Activated CD4-positive, alpha-beta T cell treated with anti-CD3 and anti-CD28 coated beads, Interleukin-2, Interleukin-4, amounts not matched to agents 100 ng/mL and 50 ng/mL, durations not matched to agents 16 hours and 8 hours (primary cell): ENCODE measurements at regions not wholly inside any gene's neighbourhood (a gene's known extent, or its start where the extent isn't known, plus 50 kb on each side); places are given as distances from the start of the nearest gene placed in this dataset.
"Not testable (repeated sequence)": the region's sequence is repeated elsewhere in the genome, so short reads cannot be mapped to it uniquely, and the experiment has no call there.

Experiments used
- DNase-seq: peaks from one replicate; pipeline ENCODE4 v3.0.0-alpha.2; 2020; ENCODE audit warnings: low spot score

DNA sequence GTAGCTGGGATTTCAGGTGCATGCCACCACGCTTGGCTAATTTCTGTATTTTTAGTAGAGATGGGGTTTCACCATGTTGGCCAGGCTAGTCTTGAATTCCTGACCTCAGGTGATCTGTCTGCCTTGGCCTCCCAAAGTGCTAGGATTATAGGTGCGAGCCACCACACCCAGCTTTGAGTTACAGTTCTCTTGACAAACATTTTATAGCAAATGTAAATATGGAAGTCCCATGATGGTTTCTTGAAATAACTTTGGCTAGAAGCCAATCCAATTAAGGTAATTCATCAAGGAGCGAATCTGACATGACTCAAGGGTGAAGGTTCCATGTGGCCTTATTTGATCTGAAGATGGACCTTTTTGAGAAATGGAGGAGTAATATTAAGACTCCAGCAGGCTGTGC is 76.2 kb upstream of the RFLNA start:
- not testable (repeated sequence) for DNase-seq

DNA sequence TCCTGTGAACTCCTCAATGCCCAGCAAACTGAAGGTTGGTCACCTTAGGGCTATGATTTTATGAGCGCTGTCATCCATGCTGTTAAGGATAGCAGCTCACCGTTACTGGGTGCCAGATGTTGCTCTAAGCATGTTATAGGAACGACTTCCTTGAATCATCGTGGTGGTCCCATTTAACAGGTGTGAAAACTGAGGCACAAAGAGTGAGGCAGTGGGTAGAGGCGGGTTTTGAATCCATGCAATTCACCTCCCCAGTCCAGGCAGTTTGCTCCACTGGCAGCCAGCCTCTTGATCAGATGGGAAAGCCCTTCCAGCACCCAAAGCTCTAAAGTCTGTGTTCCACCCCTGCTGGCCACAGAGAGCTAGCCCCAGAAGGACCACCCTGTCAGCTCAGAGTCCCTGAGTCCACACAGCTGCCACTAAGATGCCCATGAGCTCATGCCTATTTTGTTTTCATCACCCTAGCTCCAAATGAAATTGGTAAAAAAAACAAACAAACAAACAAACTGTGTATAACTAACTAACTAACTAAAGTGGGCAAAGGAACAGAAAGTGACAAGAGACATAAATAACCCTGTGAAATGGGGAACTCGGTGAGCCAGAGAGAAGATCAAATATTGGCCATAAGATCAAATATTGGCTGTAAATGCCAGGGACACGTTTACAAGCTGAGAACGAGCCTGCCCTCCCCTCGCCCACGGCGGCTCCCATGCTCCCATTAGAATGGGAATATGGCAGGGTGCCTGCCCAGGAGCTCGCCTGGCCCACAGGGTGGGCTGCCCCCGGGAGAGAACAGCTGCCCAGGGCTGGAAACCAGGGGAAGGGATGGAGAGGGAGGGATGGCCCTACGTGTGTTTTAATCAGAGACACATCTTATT is 72.3 kb upstream of the RFLNA start:
- no peak for DNase-seq

DNA sequence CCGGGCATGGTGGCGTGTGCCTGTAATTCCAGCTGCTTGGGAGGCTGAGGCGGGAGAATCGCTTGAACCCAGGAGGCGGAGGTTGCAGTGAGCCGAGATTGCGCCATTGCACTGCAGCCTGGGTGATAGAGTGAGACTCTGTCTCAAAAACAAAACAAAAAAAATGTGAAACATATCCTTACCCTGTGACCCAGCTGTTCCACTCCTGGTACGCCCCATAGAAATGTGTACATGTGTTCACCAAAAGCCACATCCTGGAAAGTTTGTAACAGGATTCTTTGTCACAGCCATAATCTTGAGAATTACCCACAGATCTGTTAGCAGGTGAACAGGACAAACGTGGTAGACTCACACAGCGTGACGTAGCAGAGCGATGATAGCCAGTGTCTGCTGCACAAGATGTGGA is 71.2 kb upstream of the RFLNA start:
- DNase-seq: peak; percentile 24

DNA sequence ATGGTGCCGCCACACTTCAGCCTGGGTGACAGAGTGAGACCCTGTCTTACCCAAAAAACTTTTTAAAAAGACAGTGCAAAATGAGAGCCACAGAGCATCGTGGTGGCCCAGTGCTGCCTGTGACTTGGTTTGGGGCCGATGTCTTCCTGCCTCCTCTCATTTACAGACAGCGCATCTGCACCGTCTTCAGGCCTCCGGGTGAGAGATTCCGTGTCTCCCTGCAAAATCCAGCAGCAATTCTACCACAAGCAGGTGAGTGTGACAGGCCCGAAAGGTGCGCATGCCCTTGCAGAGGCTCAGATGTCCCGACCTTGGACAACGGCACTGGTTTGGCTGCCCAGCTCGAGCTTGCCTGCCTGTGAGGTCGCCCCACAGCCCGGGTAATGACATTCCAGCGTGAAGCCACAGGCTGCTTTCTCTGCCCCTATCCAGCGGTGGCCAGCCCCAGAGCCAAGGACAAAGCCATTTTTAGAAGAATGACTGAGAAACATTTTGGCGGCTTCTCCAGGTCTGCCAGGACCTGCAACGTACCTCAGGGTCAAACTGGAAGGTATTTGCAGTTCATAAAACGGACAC is 70.3 kb upstream of the RFLNA start:
- no peak for DNase-seq

DNA sequence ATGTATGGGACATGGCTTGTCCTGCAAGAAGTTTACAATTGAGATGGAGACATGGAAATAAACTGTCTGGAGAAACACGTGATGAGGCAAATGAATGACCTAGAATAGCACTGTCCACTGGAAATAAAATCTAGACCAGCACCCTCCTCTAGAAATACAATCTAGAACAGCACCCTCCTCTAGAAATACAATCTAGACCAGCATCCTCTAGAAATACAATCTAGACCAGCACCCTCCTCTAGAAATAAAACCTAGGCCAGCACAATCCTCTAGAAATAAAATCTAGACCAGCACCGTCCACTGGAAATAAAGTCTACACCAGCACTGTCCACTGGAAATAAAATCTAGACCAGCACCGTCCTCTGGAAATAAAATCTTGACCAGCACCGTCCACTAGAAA is 69.2 kb upstream of the RFLNA start:
- no peak for DNase-seq

DNA sequence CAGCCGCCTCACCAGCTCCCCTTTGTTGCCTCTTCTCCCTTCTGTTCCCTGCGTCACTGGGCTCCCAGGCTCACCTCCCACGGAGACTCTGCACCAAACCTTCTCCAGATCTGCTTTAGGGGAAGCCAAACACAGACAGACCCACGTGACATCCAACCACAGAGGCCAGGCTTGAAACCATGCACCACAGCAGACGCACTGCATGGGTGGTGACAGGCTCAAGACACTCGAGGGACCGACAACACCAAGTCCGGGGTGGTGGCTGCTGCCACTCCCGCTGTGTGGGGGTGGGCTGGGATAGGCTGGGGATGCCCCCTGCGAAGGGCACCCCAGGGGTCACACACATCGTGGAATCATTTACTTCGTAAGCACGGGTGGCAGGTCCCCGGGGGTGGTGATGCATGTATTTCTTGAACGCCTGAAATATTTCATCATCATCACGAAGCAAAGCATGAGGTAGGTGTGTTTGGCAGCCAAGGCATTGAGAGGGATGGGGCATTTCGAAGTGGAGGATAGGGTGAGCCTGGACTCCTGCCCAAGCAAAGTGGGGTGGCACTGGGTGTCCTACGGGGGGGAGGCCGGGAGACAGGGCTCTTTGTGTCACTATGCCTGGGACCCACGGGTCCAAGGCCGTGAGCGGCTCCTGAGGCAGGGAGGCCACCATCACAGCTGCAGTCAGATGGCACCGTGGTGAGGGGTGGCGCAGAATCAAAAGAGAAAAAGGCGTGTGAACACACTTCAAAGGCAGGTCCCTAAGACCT is 66.8 kb upstream of the RFLNA start:
- no peak for DNase-seq

DNA sequence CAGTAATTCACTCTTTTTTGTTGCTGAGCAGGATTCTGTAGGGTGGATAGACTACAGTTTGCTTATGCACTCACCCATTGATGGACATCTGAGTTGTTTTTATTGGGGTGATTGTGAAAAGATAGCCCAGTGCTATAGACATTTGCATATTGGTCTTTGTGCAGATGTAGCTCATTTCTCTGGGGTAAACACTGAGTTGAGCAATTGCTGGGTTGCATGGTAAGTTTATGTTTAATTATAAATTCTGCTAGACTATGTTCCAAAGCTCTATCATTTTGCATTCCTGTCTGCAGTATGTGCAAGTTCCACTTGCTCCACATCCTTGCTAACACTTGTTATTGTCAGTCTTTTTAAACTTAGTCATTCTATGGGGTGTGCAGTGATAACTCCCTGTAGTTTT is 65.4 kb upstream of the RFLNA start:
- DNase-seq: no peak

DNA sequence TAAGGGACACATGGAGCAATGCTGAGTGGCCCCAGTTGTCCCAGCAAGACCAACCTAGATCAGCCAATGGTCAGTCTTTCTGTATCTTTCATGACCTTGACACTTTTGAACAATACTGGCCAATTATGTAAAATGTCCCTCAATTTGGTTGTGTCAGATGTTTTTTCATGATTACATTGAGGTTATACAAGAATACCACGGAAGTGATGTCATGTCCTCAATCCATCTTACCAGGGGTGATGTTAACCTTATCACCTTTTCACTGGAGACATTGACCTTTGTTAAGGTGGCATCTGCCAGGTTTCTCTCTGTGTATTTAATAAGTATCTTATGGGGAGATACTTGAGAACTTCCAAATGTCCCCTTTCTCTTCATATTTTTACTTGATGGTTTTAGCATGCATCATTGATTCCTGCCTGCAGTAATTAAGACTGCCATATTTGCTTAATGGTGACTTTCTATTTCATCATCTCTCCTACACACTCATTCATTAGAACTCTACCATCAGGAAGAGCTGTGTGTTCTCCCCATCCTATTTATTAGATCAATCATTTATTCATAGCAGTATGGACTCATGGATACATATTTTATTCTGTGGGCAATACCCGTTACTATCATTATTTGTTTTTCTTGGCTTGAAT is 64.7 kb upstream of the RFLNA start:
- no peak for DNase-seq

DNA sequence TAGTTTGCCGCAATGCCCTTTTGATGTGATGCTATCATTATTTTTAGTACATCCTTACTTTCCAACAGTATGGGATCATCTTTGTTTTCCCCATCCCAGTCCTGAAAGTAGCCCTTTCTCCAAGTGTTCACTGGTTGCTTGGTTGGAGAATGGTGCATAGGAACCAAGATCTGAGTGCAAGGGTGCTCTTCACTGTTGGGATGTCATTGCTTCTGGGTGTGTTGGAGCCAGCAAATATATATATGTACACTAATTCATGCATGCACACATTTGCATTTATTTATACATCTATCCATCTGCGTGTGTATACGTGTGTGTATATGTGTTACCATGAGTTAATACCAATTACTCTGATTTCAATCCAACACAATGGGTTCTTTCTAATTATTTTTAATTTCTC is 64.1 kb upstream of the RFLNA start:
- no peak for DNase-seq

DNA sequence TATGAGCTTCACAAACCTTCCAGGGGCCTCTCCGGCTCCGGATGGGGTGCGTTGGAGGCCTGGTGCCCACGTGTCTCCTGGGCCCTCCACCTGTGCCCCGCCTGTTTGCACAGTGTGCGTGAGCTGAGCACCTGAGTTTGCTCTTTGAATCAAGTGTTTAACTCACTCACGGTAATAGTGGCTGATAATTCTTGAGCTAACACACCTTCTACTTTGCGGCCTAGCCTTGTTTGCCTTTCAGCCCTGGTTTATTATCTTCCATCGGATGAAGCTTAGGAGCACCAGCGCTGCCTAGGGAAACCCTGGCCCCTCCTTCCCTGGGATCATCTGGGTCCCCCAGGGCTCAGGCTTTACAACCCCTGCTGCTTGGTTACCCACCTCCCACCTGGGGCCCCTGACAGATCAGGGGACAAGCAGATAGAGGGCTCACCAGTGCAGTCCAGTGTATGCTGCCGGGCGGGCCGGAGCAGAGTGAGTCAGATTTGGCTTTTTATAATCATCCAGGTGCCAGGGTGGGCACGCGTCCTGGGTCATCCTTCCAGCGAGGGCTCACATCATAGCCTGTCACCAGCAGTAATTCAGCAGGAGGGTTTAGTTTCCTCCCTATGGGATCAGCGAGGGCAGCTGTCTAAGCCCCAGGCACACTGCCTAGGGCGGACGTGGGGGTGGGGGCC is 62.8 kb upstream of the RFLNA start:
- DNase-seq: no peak

DNA sequence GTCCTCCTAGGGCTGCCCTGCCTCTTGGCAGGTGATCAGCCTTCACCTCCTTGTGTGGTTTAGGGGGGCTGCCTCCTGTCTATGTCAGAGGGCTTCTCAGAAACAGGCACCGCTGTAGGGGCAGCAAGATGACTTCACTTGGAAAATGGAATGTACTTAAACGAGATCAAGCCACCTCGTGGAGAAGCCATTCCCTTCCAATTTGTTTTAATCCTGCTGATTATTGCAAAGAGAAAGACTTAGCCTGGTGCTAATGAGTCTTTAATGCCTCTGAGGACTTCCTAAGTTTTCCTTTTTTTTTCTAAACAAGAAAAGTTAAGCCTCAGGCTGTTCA is 62.3 kb upstream of the RFLNA start:
- DNase-seq: no peak

DNA sequence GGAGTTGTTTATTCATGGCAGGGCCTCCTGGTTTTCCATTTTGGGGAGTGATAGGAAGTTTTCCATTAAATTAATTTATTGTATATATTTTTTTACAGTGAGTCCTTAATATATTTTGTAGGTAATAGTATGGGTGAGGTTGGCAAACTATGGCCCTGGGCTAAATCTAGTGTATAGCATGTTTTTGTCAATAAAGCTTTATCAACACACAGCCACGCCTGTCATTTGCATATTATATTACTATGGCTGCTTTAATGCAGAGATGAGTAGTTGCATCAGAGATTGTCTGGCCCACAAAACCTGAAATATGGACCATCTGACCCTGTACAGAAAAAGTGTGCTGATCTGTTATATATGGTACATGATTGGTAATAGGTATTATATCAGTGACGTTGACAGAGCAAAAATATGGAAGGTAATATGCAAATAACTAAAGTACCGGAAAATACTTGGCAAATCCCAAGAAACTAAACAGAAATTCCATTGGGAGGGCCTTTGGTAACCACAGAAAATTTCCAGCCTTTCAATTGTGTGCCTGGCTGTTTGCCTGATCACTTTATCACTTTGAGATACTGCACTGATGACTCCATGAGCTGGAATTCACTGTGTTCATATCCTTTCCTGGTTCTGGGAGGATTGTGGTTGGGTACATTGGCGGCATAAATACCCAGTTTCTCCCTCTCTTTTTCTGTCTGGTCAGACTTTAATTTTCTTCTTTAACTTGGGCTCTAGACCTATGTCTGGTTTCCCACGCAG is 61.7 kb upstream of the RFLNA start:
- DNase-seq: no peak

DNA sequence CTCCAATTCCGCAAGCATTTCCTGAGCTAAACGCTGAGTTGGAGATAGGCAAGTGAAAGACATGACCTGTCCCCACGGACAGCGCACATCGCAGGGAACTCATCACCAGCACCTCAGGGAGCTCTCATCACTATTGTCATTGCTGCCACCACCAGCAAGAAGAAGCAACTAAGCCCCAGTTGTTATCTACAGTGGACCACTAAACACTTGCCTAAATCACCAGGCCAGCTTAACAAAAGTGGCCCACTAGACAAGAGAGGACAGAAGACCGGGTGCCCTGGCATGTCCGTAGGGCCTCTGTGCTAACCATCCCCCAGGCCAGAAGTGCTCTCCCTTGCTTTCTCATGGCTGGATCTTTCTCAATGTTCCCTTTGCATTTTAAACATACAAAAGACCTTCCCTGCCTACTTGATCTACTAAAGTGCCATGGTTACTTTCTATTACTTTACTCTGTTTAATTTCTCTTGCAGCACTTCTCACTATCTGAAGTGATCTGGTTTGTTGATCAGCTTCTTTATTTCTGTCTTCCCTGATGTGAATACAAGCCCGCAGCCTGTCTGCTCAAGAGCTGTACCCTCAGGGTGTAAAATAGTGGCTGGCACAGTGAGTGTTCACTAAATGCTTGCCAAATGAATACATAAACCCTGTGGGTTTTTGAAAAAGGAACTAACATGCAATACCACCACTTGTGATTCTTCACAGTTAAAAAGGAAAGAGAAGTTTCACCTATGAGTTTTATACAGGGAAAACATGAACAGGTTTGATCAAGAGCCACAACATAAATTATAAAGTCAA is 60.9 kb upstream of the RFLNA start:
- no peak for DNase-seq

DNA sequence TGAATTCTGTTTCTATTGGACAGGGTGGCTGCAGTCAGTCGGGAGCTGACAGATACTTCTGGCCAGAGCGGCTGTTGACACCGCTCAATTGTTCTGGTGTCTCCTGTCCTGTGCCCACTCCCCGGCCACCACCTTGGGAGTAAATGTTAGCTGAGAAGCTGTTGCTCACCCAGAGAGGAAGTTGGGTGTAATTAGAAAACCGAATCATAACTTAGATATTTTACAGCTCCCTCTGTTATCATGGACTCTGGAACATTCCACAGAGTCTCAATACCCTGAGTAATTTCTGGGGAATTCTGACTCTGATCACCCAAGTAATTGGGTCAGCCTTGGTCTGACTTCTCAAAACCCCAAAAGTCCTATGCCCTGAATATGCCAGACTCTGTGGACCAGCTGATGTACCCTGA is 58.3 kb upstream of the RFLNA start:
- DNase-seq: no peak

DNA sequence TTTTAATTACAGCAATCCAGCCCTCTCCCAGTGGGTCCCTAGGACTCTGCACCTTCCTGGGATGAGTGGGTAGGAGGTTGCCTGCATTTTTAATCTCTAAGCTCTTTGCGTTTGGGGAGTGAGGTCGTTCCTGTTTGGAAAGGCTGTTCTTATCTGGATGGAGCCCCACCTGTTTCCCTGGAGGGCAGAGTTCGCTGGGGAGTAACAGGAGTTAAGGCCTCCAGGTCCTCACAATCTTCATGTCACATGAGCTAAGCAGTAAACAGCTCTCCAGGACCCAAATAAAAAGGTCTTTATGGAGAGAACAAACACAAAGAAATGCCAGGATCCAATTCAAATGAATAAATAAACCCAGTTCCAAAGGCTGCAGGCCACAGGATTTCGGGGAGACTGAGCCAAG is 56.0 kb upstream of the RFLNA start:
- DNase-seq: no peak

DNA sequence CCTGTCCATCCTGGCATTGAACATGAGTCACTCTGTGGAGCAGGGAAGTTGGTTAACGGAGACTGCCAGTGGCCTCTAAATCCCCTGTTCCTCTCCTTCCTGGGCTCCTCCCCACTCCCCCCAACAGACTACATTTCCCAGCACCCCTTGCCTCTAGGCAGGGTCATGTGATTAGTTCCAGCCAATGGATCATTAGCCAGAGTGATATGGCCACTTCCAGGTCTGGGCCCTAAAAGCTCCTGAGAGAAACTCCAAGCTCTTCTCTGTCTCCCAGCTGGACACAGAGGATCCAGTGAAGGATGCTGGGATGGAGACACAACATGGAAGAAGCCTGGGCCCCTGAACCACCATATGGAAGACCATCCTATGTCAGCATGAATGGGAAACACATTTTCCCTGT is 54.4 kb upstream of the RFLNA start:
- DNase-seq: peak; percentile 9

DNA sequence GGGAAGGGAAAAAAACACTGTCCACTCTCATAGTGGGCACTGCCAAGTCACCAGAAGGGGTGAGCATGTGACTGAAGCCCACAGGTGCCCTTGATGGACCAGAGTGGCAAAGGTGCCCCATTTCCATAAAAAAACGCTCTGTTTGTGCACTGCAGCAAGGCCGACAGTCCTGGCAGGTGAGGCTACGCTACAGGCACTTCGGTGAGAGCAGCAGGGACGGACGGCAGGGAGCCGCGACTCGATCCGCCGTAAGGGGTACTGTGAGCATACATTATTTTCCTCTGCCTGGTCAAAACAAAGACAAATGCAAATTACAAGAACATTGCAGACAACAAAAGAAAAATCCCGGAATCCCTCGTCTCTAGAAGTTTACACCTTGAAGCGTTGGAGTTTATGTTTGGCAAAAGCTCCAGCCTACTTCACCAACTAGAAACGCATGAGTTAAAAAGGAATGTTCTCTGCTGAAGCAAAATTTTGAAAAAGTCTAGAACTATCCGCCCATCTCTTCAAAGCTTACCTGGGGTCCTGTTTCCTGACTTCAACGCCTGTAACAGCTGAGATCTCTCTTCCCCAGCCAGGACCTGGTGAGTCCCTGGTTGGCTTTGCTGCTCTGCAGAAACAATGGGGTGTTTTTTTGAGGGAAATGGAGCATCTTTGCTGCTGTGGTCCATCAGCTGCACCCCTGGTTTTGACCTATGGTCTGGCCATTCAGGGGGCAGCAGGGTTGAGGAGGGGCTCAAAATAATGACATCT is 52.9 kb upstream of the RFLNA start:
- no peak for DNase-seq

DNA sequence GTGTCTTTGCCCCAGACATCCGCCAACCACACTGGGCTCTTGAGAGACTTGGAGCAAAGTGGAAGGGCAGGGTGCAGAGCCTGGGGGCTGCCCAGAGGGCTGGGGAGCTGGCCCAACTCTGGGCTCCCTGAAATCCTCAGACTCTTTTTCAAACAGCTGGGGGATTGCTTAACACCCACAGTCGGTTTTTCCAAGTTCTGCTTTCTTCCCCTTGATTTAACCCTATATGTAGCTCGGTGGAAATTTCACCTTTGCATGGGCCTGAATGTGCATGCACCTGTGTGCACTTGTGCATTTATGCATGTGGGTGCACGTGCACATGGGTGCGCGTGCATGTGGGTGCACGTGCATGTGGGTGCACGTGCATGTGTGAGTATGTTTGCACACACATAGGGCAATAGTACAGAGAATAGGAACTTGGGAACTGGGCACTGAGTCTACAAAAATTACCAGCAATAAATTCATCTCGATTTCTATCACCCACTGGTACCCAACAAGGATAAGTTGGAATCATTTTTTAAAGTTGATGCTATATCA is 52.3 kb upstream of the RFLNA start:
- no peak for DNase-seq

DNA sequence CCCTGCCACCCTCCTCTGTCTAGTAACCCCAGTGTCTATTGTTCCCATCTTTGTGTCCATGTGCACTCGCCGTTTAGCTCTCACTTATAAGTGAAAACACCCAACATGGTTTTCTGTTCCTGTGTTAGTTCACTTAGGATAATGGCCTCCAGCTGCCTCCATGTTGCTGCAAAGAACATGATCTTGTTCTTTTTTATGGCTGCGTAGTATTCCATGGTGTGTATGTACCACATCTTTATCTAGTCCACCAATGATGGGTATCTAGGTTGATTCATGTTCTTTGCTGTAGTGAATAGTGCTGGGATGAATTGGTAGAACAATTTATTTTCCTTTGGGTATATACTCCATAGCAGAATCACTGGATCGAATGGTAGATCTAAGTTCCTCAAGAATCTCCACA is 51.0 kb upstream of the RFLNA start:
- no peak for DNase-seq
